ENCODE measurements at regions not wholly inside any gene's neighbourhood (a gene's known extent, or its start where the extent isn't known, plus 50 kb on each side); places are given as distances from the start of the nearest gene placed in this dataset.

DNA sequence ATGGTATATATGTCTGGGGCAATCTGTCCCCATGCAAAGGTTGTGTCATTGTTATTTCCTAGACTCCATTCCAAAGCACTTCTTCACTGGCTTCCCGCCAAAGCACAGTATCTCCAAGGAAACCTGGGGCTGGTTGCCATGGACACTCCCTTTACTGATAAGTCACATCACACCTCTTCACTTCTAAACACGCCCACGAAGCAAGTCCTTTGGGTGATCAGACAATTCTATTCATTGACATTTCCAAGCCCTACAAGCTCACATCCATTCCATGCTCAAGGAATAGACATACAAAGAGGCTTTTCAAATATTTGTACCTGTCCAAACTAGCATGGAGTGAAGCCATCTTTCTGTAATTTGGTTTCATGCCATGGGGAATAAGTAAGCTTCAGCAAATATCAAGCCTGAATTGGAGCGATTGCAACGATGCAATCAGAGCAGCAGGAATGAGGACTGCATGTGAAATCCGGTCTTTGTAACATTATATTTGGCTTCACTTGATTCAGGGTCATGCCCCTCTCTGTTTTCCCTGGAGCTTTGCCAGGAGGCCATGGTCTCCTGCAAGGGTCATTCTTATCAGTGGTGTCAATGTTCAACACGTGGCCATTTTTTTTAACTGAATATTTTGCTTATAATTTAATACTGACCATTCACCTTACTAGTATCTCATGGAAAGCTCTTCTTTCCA lies 201.6 kb upstream of the TMC3 start:
- in situ Hi-C loops (cut with MboI; ENCODE audit: low pct_unique_long_range_greater_than_20kb, low sequenced_read_pairs, unreplicated experiment): no loop called here
- TF ChIP-seq, protein P1, sequence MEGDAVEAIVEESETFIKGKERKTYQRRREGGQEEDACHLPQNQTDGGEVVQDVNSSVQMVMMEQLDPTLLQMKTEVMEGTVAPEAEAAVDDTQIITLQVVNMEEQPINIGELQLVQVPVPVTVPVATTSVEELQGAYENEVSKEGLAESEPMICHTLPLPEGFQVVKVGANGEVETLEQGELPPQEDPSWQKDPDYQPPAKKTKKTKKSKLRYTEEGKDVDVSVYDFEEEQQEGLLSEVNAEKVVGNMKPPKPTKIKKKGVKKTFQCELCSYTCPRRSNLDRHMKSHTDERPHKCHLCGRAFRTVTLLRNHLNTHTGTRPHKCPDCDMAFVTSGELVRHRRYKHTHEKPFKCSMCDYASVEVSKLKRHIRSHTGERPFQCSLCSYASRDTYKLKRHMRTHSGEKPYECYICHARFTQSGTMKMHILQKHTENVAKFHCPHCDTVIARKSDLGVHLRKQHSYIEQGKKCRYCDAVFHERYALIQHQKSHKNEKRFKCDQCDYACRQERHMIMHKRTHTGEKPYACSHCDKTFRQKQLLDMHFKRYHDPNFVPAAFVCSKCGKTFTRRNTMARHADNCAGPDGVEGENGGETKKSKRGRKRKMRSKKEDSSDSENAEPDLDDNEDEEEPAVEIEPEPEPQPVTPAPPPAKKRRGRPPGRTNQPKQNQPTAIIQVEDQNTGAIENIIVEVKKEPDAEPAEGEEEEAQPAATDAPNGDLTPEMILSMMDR (IDR thresholded peaks at IDR 0.05; ENCODE audit: extremely low read depth, insufficient read depth, missing control alignments): no peak
- DNase-seq (ENCODE audit: low spot score): no peak

DNA sequence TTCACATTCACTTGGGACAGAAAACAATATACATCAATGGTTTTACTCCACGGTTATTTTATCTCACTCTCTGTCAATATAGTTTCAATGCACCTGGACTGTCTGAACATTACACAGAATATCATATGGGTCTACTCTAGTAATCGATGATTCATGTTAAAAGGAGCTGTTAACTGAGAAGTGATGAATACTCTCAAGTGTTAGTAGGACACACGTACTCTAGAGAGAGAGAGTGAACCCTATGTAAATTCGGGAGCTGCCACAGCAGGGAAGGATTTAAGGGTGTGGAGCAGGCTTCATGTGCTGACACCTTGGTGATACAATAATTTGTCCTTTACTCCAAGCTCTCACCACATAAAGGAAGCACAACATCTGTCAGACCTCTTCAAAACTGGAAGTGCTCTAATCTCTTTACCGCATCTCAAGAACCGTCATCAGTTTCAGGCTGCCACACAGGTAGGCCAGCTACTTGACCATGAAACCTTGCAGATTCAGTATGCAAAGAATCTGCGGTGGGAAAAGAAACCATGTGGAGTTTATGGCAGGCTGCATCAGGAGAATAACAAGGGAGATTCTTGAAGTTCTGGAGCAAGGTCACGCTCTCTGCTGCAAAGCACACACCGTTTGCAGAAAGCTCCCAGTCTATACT lies 199.2 kb upstream of the TMC3 start:
- in situ Hi-C loops (cut with MboI; ENCODE audit: low pct_unique_long_range_greater_than_20kb, low sequenced_read_pairs, unreplicated experiment): no loop called here
- TF ChIP-seq, protein P1 (IDR thresholded peaks at IDR 0.05; ENCODE audit: extremely low read depth, insufficient read depth, missing control alignments): no peak
- DNase-seq (ENCODE audit: low spot score): no peak

DNA sequence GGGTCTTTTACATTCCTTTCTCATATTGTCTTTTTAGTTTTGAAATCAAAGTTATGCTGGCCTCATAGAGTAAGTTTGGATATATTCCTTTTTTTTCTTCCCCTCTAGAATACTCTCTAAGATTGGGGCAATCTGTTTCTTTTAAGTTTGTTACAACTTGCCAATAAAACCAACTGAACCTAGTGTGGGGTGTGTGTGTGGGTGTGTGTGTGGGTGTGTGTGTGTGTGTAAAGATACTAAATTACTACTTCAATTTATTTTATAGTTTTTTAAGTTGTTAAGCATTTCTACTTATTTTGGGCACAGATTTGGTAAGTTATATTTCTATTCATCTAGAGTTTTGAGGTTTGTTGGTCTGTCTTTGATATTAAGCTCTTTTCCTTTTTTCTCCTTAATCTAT lies 198.2 kb upstream of the TMC3 start:
- in situ Hi-C loops (cut with MboI; ENCODE audit: low pct_unique_long_range_greater_than_20kb, low sequenced_read_pairs, unreplicated experiment): no loop called here
- TF ChIP-seq, protein P1 (IDR thresholded peaks at IDR 0.05; ENCODE audit: extremely low read depth, insufficient read depth, missing control alignments): no peak
- no peak for DNase-seq (ENCODE audit: low spot score)

DNA sequence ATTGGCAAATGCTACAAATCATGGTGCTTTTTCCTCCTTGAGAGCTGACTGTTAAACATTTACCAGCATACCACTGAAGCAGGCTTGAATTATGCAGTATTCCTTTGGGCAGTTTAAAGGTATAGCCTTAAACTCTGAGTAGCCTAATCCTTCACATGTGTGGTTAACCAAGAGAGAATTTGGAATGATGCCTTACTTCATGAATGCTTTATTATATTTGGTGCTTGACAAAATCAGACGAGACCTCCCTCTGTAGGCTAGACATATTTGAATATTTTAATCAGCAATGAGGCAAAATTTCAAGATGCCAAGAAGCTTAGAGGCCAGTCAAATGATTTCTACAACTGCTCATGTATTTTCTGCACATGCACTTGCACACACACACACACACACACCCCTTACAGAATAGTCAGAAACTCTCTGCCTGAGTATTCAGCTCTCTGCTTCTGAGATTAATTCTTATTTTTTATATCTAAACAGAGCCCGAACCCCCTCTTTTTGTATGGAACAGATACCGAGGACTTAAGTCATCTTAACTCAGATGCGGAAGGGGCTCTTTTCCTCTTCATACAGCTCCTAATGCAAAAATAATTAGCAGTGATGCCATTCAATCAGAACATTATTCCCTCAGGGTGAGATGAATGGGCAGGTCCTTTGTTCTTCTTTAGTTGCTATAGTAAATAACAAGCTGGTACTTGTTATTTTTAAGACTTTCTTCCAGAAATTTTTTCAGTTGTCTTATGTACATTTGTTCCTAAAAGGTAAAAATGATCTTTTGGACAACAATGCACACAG lies 195.5 kb upstream of the TMC3 start:
- DNase-seq (ENCODE audit: low spot score): no peak
- in situ Hi-C loops (cut with MboI; ENCODE audit: low pct_unique_long_range_greater_than_20kb, low sequenced_read_pairs, unreplicated experiment): no loop called here
- TF ChIP-seq, protein P1 (IDR thresholded peaks at IDR 0.05; ENCODE audit: extremely low read depth, insufficient read depth, missing control alignments): no peak

DNA sequence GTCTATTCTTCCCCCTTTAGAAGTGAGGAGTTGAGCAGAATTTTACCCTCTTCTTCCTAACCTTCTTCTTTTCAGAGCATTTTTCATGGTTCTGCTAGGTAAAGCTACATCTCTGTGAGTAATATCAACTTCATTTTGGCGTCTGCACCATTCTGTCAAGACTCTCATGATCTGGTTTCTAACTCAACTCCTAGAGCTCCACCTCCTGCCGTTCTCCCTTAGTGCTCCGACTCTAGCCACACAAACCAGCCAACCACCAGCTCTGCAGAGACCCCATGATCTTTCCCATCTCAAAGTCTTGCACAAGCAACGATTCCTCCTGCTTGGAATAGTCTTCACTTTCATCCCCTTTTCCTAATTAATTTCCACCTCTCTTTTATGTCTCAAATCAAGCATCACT lies 193.9 kb upstream of the TMC3 start:
- TF ChIP-seq, protein P1 (IDR thresholded peaks at IDR 0.05; ENCODE audit: extremely low read depth, insufficient read depth, missing control alignments): no peak
- in situ Hi-C loops (cut with MboI; ENCODE audit: low pct_unique_long_range_greater_than_20kb, low sequenced_read_pairs, unreplicated experiment): no loop called here

DNA sequence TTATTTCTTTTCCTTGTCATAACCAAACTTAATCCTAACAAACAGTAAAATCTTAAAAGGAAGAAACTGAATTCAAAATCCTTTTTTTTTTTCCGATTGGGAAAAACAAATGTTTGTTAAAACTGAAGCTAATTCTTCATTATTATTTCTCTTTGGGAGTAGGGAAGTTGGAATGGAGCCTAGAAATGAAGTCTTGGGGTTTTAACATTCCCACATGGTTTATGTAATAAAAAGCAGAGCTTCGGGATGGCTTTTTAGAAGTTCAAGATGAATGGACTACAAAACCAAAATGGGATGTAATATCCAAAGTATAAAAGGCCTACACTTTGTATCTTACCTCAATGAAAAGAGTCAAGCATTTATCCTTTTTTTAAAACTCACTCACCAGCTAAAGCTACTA lies 189.0 kb upstream of the TMC3 start:
- TF ChIP-seq, protein P1 (IDR thresholded peaks at IDR 0.05; ENCODE audit: extremely low read depth, insufficient read depth, missing control alignments): no peak
- in situ Hi-C loops (cut with MboI; ENCODE audit: low pct_unique_long_range_greater_than_20kb, low sequenced_read_pairs, unreplicated experiment): no loop called here
- DNase-seq (ENCODE audit: low spot score): no peak

More for the DNA sequence above, 193.9 kb upstream of the TMC3 start:
- no peak for DNase-seq (ENCODE audit: low spot score)
